KMS-11 (cell line): ENCODE measurements at regions not wholly inside any gene's neighbourhood (a gene's known extent, or its start where the extent isn't known, plus 50 kb on each side); places are given as distances from the start of the nearest gene placed in this dataset.

Source experiments
- H2AFZ ChIP-seq: fragments of 200-600 bp; sonication (generic); 2 replicates; pipeline ENCODE4 v1.6.1; 2016; ENCODE audit warnings: antibody characterized with exemption, mixed run types, low read depth
- H3K27ac ChIP-seq: fragments of 200-600 bp; sonication (generic); 2 replicates; pipeline ENCODE4 v1.6.1; 2016; ENCODE audit warnings: mild to moderate bottlenecking, mixed run types
- H3K27me3 ChIP-seq: fragments of 200-600 bp; sonication (generic); 2 replicates; pipeline ENCODE4 v1.6.1; 2017; ENCODE audit warnings: mild to moderate bottlenecking, low read depth, mixed run types, moderate library complexity; ENCODE audit not compliant: insufficient read depth
- H3K36me3 ChIP-seq: fragments of 200-600 bp; sonication (generic); 2 replicates; pipeline ENCODE4 v1.6.1; 2017; ENCODE audit warnings: mild to moderate bottlenecking, mixed run types; ENCODE audit not compliant: insufficient read depth
- H3K4me1 ChIP-seq: fragments of 200-600 bp; sonication (generic); 2 replicates; pipeline ENCODE4 v1.6.1; 2016; ENCODE audit warnings: mild to moderate bottlenecking, low read depth, mixed run types; ENCODE audit not compliant: poor library complexity, severe bottlenecking
- H3K4me2 ChIP-seq: fragments of 200-600 bp; sonication (generic); 2 replicates; pipeline ENCODE4 v1.7.0; 2016; ENCODE audit warnings: mild to moderate bottlenecking, mixed run types
- H3K4me3 ChIP-seq: fragments of 200-600 bp; sonication (generic); IDR thresholded peaks from 2 replicates; pipeline ENCODE4 v1.6.1; 2017; ENCODE audit warnings: low read depth, low read length, mixed read lengths; ENCODE audit not compliant: insufficient read depth
- H3K79me2 ChIP-seq: fragments of 200-600 bp; sonication (generic); 2 replicates; pipeline ENCODE4 v1.6.1; 2016; ENCODE audit warnings: low read depth, mixed run types; ENCODE audit not compliant: insufficient read depth
- H3K9ac ChIP-seq: fragments of 200-600 bp; sonication (generic); 2 replicates; pipeline ENCODE4 v1.6.1; 2016; ENCODE audit warnings: mild to moderate bottlenecking, mixed run types
- H4K20me1 ChIP-seq: fragments of 200-600 bp; sonication (generic); 2 replicates; pipeline ENCODE4 v1.6.1; 2016; ENCODE audit warnings: mild to moderate bottlenecking, mixed run types; ENCODE audit not compliant: insufficient read depth
- CTCF ChIP-seq: fragments of 200-600 bp; sonication (generic); conservative IDR thresholded peaks from 2 replicates; pipeline ENCODE4 v1.6.1; 2017; ENCODE audit warnings: low read depth, mild to moderate bottlenecking, antibody characterized with exemption, low read length, moderate library complexity, mixed read lengths

- no peak overlapping the region for H3K9ac ChIP-seq
- H3K27ac ChIP-seq = no peak overlapping the region
- no peaks in the 10 kb centered on the region for H4K20me1 ChIP-seq
- TF ChIP-seq CTCF = no peak
- no peak overlapping the region for H3K4me3 ChIP-seq
- no peaks in the 10 kb centered on the region for H3K79me2 ChIP-seq
- H3K36me3 ChIP-seq = no peaks in the 10 kb centered on the region
- no peaks in the 10 kb centered on the region for H3K27me3 ChIP-seq
- no peak overlapping the region for H3K4me2 ChIP-seq
- H3K4me1 ChIP-seq = no peaks in the 10 kb centered on the region
- no peak overlapping the region for H2AFZ ChIP-seq
Measured at GRCh38 chr6:132089173-132089572, 138.0 kb upstream of the CCN2 start.

- H3K9ac ChIP-seq = no peak overlapping the region
- no peaks in the 10 kb centered on the region for H3K36me3 ChIP-seq
- no peaks in the 10 kb centered on the region for H3K79me2 ChIP-seq
- no peak overlapping the region for H3K4me3 ChIP-seq
- no peak overlapping the region for H3K4me2 ChIP-seq
- no peak overlapping the region for H3K27ac ChIP-seq
- TF ChIP-seq CTCF = no peak
- H3K4me1 ChIP-seq = no peaks in the 10 kb centered on the region
- no peak overlapping the region for H2AFZ ChIP-seq
- H3K27me3 ChIP-seq = no peaks in the 10 kb centered on the region
- no peaks in the 10 kb centered on the region for H4K20me1 ChIP-seq
Measured at GRCh38 chr6:132088150-132088549, 137.0 kb upstream of the CCN2 start.

DNA sequence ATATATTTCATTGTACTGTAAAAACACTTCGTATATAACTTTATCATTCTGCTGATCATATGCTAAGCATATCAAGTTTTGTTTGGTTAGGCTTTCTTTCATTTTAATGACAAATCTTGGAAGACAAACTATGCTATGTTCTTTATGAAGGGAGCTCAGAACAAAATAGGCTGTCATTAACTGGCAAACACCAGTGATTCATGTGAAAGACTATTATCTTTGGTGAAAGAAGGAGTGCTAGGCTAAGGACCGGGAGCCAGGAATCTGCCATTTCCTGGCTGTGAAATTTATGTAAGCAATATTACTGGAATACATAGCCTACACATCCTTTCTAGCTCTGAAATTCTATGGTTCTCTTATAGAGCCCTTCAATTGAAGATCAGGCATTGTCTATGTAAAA, 136.2 kb upstream of the CCN2 start:
- no peak for TF ChIP-seq CTCF
- Histone ChIP-seq H3K9ac (no peak overlapping the region), H3K4me1 (no peaks in the 10 kb centered on the region), H3K4me2 (no peak overlapping the region), H3K27ac (no peak overlapping the region), H4K20me1 (no peaks in the 10 kb centered on the region), H3K36me3 (no peaks in the 10 kb centered on the region), H3K27me3 (no peaks in the 10 kb centered on the region), H3K79me2 (no peaks in the 10 kb centered on the region), H3K4me3 (no peak overlapping the region), H2AFZ (no peak overlapping the region)

- Histone ChIP-seq H2AFZ (no peak overlapping the region), H4K20me1 (no peaks in the 10 kb centered on the region), H3K4me2 (no peak overlapping the region), H3K9ac (no peak overlapping the region), H3K79me2 (no peaks in the 10 kb centered on the region), H3K27ac (no peak overlapping the region), H3K4me3 (no peak overlapping the region), H3K27me3 (no peaks in the 10 kb centered on the region), H3K36me3 (no peaks in the 10 kb centered on the region), H3K4me1 (no peaks in the 10 kb centered on the region)
- TF ChIP-seq CTCF = no peak
Measured at GRCh38 chr6:132085731-132086130, 134.6 kb upstream of the CCN2 start.
